ENCODE measurements at regions not wholly inside any gene's neighbourhood (a gene's known extent, or its start where the extent isn't known, plus 50 kb on each side); places are given as distances from the start of the nearest gene placed in this dataset.
A peak's percentile ranks its signal among the peaks of the same experiment; 100 is the strongest.

GRCh38 chr6:92371211-92372208 lies 1047.8 kb downstream of the EPHA7 start:
- Histone ChIP-seq H3K9me3 (ENCODE audit: control insufficient read depth, insufficient read depth, low read depth, low read length) (no peaks in the 10 kb centered on the region), H3K4me1 (ENCODE audit: control insufficient read depth, extremely low read depth, insufficient read depth, low read length) (no peaks in the 10 kb centered on the region)
- TF ChIP-seq CTCF (conservative IDR thresholded peaks at IDR 0.05 in 1 of 2, IDR thresholded peaks at IDR 0.05 in 1 of 2; ENCODE audit: low read depth in 1 of 2, low read length in 2 of 2) (no peak), EZH2 (IDR thresholded peaks at IDR 0.05; ENCODE audit: low read length, missing control alignments) (no peak)

GRCh38 chr6:92369309-92369708 lies 1050.0 kb downstream of the EPHA7 start:
- Histone ChIP-seq H2AFZ (ENCODE audit: low read length) (no peak overlapping the region), H3K4me1 (ENCODE audit: control insufficient read depth, extremely low read depth, insufficient read depth, low read length) (no peaks in the 10 kb centered on the region), H4K20me1 (ENCODE audit: control insufficient read depth, extremely low read depth, insufficient read depth, low read length) (no peaks in the 10 kb centered on the region), H3K36me3 (ENCODE audit: control insufficient read depth, insufficient read depth, low read length) (no peaks in the 10 kb centered on the region), H3K9ac (ENCODE audit: insufficient read depth, low read length) (no peak overlapping the region), H3K9me3 (ENCODE audit: control insufficient read depth, insufficient read depth, low read depth, low read length) (no peaks in the 10 kb centered on the region), H3K27ac (ENCODE audit: insufficient read depth, low read length) (no peak overlapping the region), H3K27me3 (ENCODE audit: control insufficient read depth, insufficient read depth, low read length) (no peaks in the 10 kb centered on the region), H3K4me3 (replicated peaks in 1 of 4; ENCODE audit: control extremely low read depth in 1 of 4, insufficient read depth in 1 of 4, low read depth in 3 of 4, low read length in 4 of 4) (no peak overlapping the region), H3K4me2 (ENCODE audit: extremely low read depth, insufficient read depth, low read length) (no peak overlapping the region), H3K79me2 (ENCODE audit: control insufficient read depth, insufficient read depth, low read length) (no peaks in the 10 kb centered on the region)
- no peak for DNase-seq (ENCODE audit: low read depth in 2 of 2)
- no peak for TF ChIP-seq EZH2 (IDR thresholded peaks at IDR 0.05; ENCODE audit: low read length, missing control alignments)
- TF ChIP-seq CTCF (conservative IDR thresholded peaks at IDR 0.05 in 1 of 2, IDR thresholded peaks at IDR 0.05 in 1 of 2; ENCODE audit: low read depth in 1 of 2, low read length in 2 of 2): no peak

More at GRCh38 chr6:92371211-92372208, 1047.8 kb downstream of the EPHA7 start:
- no peak overlapping the region for H3K27ac ChIP-seq (ENCODE audit: insufficient read depth, low read length)
- no peak overlapping the region for H3K4me2 ChIP-seq (ENCODE audit: extremely low read depth, insufficient read depth, low read length)
- H2AFZ ChIP-seq (ENCODE audit: low read length): no peak overlapping the region
- no peak for DNase-seq (ENCODE audit: low read depth in 2 of 2)
- no peaks in the 10 kb centered on the region for H3K79me2 ChIP-seq (ENCODE audit: control insufficient read depth, insufficient read depth, low read length)
- H4K20me1 ChIP-seq (ENCODE audit: control insufficient read depth, extremely low read depth, insufficient read depth, low read length): no peaks in the 10 kb centered on the region
- no peaks in the 10 kb centered on the region for H3K27me3 ChIP-seq (ENCODE audit: control insufficient read depth, insufficient read depth, low read length)
- no peak overlapping the region for H3K9ac ChIP-seq (ENCODE audit: insufficient read depth, low read length)
- no peak overlapping the region for H3K4me3 ChIP-seq (replicated peaks in 1 of 4; ENCODE audit: control extremely low read depth in 1 of 4, insufficient read depth in 1 of 4, low read depth in 3 of 4, low read length in 4 of 4)
- no peaks in the 10 kb centered on the region for H3K36me3 ChIP-seq (ENCODE audit: control insufficient read depth, insufficient read depth, low read length)

- Histone ChIP-seq H3K9ac (ENCODE audit: insufficient read depth, low read length) (no peak overlapping the region), H2AFZ (ENCODE audit: low read length) (no peak overlapping the region)
- TF ChIP-seq CTCF (conservative IDR thresholded peaks at IDR 0.05 in 1 of 2, IDR thresholded peaks at IDR 0.05 in 1 of 2; ENCODE audit: low read depth in 1 of 2, low read length in 2 of 2): no peak
- no peak for TF ChIP-seq EZH2 (IDR thresholded peaks at IDR 0.05; ENCODE audit: low read length, missing control alignments)
Measured at GRCh38 chr6:92364948-92365541, 1054.3 kb downstream of the EPHA7 start.

More at GRCh38 chr6:92364948-92365541, 1054.3 kb downstream of the EPHA7 start:
- Histone ChIP-seq H4K20me1 (ENCODE audit: control insufficient read depth, extremely low read depth, insufficient read depth, low read length) (no peaks in the 10 kb centered on the region), H3K27ac (ENCODE audit: insufficient read depth, low read length) (no peak overlapping the region), H3K79me2 (ENCODE audit: control insufficient read depth, insufficient read depth, low read length) (no peaks in the 10 kb centered on the region), H3K4me1 (ENCODE audit: control insufficient read depth, extremely low read depth, insufficient read depth, low read length) (no peaks in the 10 kb centered on the region), H3K27me3 (ENCODE audit: control insufficient read depth, insufficient read depth, low read length) (no peaks in the 10 kb centered on the region), H3K4me2 (ENCODE audit: extremely low read depth, insufficient read depth, low read length) (no peak overlapping the region), H3K36me3 (ENCODE audit: control insufficient read depth, insufficient read depth, low read length) (no peaks in the 10 kb centered on the region), H3K4me3 (replicated peaks in 1 of 4; ENCODE audit: control extremely low read depth in 1 of 4, insufficient read depth in 1 of 4, low read depth in 3 of 4, low read length in 4 of 4) (no peak overlapping the region), H3K9me3 (ENCODE audit: control insufficient read depth, insufficient read depth, low read depth, low read length) (no peaks in the 10 kb centered on the region)
- DNase-seq (ENCODE audit: low read depth in 2 of 2): peak; percentile 20 to 49

Data from fibroblast of lung (primary cell).